Body of pancreas (tissue), 4 donors: ENCODE measurements at regions not wholly inside any gene's neighbourhood (a gene's known extent, or its start where the extent isn't known, plus 50 kb on each side); places are given as distances from the start of the nearest gene placed in this dataset.

Source experiments
- POLR2A ChIP-seq, 3 donors: fragments of 450-650 bp; IDR thresholded peaks; one replicate each; pipeline ENCODE4 v1.6.1; 2016; ENCODE audit warnings: antibody characterized with exemption in 3 of 3, mild to moderate bottlenecking in 2 of 3
- TF ChIP-seq, protein P1 (sequence below), 7 experiments: fragments of 450-650 bp in 4 of 7; fragments of 200-600 bp in 3 of 7; sonication (generic) in 3 of 7; IDR thresholded peaks; one replicate each; pipeline ENCODE4 v1.5.1; 2016 to 2019; ENCODE audit warnings: antibody characterized with exemption in 7 of 7

DNA sequence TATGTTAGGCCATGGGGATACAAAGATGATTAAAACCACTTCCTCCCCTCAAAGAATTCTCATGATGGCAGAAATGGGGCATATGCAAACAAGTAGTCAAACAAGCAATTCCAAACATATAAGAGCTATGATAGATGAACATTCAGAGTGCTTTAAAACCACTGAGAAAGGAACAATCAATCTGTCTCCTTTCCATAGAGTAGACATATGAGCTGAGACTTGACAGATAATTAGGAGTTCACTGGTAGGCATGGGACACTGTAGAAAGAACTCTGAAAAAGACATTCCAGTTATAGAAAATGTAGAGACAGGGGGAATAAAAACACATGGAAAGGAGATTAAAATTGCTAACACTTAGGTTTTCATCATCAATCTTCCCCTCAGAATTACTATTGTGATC, 372.8 kb downstream of the KLHL4 start:
- TF ChIP-seq, protein P1, sequence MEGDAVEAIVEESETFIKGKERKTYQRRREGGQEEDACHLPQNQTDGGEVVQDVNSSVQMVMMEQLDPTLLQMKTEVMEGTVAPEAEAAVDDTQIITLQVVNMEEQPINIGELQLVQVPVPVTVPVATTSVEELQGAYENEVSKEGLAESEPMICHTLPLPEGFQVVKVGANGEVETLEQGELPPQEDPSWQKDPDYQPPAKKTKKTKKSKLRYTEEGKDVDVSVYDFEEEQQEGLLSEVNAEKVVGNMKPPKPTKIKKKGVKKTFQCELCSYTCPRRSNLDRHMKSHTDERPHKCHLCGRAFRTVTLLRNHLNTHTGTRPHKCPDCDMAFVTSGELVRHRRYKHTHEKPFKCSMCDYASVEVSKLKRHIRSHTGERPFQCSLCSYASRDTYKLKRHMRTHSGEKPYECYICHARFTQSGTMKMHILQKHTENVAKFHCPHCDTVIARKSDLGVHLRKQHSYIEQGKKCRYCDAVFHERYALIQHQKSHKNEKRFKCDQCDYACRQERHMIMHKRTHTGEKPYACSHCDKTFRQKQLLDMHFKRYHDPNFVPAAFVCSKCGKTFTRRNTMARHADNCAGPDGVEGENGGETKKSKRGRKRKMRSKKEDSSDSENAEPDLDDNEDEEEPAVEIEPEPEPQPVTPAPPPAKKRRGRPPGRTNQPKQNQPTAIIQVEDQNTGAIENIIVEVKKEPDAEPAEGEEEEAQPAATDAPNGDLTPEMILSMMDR (IDR thresholded peaks at IDR 0.05) = no peak
- TF ChIP-seq POLR2A (IDR thresholded peaks at IDR 0.05) = no peak
